OCI-M2 (cell line): ENCODE measurements at regions not wholly inside any gene's neighbourhood (a gene's known extent, or its start where the extent isn't known, plus 50 kb on each side); places are given as distances from the start of the nearest gene placed in this dataset.
"Not testable (repeated sequence)": the region's sequence is repeated elsewhere in the genome, so short reads cannot be mapped to it uniquely, and the experiment has no call there.

Experiments
- DNase-seq: peaks from one replicate; lab custom pipeline; 2025; ENCODE audit not compliant: unreplicated experiment; lab: John Stamatoyannopoulos, UW

DNA sequence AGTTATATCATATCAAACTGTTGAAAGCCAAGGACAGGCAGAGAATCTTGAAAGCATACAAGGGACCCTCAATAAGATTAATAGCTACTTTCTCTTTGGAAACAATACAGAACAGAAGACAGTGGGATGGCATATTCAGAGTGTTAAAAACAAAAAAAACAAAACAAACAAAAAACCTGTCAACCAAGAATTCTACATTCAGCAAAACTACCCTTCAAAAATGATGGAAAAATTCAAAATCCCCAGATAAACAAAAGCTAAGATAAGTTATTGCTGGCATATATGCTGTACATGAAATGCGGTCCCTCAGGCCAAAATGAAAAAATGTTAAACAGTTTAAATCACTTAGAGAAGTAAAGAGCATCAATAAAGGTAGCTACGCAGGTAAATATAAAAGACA, 425.1 kb downstream of the ACTL7B start:
- DNase-seq, result no peak

DNA sequence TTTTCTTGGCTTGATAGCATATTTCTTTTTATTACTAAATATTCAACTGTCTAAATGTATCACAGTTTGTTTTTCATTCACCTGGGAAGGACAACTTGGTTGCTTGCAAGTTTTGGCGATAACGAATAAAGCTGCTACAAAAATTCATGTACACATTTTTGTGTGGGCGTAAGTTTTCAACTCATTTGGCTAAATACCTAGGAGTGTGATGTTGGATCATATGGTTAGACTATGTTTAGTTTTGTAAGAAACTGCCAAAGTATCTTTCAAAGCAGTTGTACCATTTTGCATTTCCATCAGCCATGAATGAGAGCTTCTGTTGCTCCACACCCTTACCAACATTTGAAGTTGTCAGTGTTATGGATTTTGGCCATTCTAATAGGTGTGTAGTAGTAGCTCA, 428.0 kb downstream of the ACTL7B start:
- DNase-seq, result no peak

DNA sequence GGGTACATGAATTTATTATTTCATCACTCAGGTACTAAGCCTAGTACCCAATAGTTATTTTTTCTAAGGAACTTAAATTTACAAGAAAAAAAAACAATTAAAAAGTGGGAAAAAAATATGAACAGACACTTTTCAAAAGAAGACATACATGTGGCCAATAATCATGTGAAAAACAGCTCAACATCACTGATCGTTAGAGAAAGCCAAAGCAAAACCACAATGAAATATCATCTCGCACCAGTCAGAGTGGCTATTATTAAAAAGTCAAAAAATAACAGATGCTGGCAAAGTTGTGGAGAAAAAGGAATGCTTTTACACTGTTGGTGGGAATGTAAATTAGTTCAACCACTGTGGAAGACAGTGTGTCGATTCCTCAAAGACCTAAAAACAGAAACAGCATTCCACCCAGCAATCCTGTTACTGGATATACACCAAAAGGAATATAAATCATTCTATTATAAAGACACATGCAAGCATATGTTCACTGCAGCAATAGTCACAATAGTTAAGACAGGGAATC, 429.3 kb downstream of the ACTL7B start:
- DNase-seq, result not testable (repeated sequence)

DNA sequence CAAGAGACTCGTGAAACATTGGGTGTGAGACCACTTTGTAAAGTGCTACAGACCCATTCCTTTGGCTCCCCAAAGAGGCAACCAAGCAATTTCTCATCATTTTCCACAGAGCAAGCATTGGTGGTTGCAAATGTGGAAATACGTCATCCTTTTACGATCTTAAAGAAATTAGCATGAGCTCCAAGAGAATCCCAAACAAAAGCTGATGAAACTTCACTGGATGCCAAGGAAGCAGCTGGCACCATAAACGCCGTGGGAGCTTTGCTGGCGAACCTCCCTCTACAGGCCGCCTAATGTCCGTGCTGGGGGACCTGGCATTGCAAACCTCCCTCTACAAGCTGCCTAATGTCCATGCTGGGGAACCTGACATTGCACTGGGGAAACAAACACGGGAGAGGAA, 432.4 kb downstream of the ACTL7B start:
- DNase-seq, result no peak

DNA sequence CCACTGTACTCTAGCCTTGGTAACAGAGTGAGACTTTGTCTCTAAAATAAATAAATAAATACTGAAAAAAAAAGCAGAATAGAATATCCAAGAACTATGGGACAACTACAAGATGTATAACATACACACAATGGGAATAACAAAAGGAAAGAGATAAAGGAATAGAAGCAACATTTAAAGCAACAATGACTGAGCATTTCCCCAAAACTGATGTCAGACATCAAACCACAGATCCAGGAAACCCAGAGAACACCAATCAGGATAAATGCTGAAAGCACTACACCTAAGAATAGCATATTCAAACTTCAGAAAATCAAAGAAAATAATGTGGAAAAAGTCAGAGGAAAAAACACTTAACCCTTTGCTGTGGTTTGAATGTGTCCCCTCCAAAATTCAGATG, 436.4 kb downstream of the ACTL7B start:
- DNase-seq, result no peak

DNA sequence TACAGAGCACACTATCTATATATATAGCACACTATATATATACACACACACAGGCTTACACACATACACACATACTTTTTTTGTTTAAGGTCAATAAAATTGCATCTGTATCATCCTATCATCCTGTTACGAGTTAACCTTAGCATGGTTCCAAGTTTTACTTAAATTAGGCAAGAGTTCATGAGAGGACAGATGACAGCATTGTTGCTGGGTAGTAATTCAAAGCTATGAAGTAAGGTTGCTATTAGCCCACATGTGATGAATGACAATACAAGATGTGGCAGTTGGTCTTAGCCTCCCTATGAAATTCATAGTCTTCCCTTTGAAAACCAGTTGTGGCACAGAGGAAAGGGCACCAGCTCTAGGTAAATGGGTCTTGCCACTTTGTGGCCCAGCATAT, 438.1 kb downstream of the ACTL7B start:
- DNase-seq, result no peak

DNA sequence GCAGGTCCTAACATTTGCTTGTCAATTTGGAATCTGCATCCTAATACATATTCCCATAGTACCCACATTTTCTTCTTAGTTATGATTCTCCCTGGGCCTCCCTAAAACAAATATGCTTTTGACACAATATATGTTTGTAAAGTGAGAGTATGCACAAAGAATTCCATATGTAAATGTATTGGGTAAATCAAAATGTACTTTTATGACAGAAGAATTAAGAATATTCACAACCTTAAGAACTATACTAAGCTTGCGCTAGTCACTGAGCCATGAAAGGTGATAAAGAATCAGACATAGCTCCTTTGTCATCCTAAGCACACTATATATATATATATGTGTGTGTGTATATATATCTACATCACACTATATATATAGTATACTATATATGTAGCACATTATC, 438.5 kb downstream of the ACTL7B start:
- no peak for DNase-seq

DNA sequence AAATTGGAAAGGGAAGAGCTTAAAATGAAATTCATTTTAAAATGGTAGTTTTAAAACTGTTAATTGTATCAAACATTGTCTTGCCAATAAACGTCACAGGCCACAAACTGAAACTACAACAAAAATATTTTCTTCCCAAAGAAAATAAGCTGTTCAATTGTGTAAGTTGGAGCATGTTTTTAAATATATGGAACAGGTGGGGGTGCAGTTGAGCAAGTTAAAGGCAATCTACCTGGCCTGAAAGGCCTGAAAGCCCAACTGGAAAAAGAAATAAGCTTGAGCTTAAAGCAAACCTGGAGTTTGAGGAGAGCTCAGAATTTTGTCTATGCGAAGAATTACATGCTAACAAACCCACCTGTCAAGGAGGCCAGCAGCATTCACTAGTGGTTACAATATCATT, 439.5 kb downstream of the ACTL7B start:
- no peak for DNase-seq

DNA sequence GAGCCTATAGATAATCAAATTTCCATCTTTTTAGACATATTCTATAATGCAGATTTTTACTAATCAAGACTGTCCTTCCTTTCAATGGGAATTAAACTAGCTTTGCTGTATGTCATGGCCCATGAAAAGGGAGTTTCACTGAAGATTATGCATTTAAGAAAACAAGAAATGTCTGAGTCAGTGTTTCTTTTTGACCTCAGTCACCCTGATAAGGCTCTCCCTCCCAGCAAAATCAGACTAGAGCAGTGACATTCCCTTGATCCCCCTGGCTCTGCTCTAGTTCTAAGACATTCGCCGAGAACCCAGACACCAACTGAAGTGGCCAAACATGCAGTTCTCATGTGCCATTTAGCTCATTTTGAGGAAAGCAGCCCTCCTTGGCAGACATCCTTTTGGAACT, 442.0 kb downstream of the ACTL7B start:
- DNase-seq, result no peak

DNA sequence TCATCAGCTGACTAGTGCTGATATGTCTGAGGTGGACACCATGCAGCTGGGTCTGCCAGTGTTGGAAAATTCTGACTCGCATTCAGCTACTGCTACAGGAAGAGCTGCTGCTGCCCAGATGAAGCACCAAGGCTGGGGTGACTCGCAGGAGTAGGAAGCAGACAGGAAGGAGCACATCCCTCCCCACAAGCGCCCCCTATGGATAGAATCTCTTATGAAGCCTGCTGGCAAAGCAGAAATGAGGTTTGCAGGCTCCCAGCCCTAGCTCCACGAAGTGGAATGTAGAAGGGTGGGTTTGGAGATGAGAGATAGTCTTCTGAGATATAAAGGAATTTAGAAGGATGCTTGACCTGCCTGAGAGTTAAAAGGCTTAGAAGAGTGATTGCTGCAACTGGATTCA, 443.0 kb downstream of the ACTL7B start:
- no peak for DNase-seq

DNA sequence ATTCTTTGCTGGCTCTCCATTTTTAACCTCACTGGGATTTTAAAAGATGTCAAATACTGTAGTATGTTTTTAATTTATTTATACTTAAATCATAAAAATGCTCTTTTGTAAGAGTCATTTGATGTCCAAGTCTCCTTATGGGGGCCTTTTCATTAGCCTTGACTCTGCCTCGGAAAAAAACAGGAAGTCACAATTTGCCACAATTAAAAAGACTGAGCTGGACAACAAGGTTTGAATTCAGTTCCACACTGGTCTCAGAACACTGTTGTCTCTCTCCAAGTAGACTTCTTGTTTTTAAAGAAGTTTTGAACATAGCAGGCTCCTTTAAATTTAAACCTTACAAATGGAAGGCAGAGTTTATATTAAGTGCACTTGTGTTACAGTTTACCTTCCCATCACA, 444.2 kb downstream of the ACTL7B start:
- no peak for DNase-seq

DNA sequence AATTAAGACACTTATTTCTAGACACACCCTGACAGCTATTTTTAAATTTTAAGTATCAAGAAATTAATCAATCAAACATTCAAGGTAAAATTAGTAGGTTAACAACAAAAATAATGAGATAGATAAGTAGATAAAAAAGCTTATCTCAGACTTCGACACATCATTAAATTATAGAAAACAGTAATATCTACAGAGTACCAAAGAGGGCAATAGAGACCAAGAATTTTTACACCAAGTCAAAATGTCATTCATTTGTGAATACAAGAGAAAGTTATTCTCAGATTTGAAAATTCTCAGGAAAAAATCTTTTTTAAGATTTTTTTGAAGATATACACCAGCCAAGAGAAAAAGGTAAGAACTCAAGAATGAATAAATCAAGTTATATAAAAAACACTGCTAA, 445.6 kb downstream of the ACTL7B start:
- DNase-seq, result no peak

DNA sequence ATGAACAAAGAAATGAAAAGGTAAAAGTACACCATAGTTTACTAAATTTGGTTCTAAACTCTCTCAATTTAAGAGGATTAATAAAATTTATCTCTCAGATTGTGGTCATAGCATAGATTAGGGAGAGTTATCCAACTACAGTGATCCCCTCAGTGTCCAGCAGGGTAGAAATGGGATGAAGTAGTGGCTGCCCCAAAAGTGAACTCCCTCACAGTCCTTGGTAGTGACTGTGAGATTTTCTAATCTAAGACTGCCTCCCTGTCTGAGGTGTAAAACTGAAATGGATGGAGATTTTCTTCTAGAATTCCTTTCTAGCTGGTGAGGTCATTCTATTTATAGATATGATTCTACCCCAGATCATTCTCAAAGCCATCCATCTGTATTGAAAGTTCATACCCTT, 455.5 kb downstream of the ACTL7B start:
- DNase-seq, result no peak

DNA sequence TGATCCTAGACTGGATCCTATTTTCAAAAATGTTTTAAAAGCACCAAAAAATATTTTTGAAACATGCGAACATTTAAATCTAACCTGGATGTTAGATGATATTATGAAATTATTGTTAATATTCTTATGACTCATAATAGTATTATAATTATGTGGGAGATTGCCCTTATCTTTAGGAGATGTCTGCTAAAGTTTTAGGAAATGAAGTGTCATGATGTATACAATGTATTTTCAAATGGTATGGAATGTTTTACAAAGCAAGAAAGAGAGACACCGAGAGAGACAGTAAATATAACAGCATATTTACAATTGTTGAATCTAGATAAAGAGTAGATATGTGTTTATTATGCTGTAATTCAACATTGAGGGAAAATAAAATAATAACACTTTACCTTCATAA, 455.9 kb downstream of the ACTL7B start:
- DNase-seq, result no peak

DNA sequence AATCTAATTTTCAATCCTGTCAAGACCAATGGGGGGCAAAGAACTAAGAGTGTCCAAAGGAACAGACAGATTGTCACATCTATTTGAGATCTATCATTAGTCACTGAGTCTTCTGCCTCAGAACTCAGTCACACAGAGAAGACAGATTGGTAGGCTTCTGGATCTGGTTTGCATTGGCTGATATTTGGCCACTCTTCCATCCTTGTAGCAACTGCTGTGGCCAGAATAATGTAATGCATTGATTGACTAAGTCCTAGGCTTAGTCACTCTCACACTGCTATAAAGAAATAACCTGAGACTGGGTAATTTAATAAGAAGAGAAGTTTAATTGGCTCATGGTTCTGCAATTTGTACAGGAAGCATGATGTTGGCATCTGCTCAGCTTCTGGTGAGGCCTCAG, 458.5 kb downstream of the ACTL7B start:
- DNase-seq, result no peak

DNA sequence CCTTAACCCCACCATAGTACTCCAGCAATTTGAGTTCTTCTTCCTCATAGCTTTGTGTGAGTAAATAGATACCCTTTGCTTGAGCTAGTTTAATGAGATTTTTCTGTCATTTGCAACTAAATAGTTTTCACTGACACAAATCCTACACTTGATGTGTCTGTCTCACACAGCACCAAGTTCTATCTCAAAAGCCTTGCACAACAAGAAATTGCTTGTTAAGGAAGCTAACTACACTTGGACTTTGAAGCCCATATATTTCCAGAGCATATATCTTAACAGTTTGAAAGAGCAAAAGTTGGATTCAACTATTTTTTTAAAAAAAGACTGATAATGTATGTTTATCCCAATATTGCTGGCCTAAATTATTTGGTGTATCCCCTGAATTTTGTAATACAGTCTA, 459.2 kb downstream of the ACTL7B start:
- no peak for DNase-seq

DNA sequence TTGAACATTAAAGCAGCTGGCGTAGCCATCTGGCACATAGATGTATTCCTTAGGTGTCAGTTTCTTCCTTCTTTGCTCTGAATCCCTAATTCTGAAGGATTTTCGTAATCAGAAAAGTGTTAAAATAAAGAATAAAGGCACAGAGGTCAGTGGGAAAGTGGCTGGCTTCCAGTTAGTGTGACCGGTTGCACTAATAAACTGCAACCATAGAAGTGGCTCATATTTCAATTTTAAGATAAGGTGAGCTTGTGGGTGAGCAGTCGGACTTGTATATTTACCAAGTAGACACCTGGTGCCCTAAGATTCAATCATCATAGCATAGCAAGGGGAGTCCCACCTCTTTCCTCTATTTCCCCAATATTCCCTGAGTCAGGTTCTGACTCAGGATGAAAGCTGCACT, 459.6 kb downstream of the ACTL7B start:
- no peak for DNase-seq

DNA sequence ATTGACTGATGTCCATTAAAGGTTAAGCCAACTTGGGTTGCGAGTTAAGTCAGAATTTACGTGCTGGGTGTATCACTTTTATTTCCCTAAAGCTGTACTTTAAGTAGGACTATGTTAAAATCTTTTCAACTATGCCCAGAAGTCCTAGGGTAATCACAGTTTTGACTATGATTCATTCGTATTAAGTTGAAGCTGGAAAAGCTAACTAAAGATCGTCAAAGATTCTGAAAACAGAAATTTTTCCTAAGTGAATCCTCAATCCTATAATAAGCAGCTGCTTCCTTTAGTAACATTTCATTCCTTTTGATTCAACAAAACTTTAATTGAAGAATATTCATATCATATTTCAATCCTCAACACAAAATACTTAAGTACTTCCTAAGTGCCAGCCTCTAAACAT, 460.4 kb downstream of the ACTL7B start:
- DNase-seq, result no peak

DNA sequence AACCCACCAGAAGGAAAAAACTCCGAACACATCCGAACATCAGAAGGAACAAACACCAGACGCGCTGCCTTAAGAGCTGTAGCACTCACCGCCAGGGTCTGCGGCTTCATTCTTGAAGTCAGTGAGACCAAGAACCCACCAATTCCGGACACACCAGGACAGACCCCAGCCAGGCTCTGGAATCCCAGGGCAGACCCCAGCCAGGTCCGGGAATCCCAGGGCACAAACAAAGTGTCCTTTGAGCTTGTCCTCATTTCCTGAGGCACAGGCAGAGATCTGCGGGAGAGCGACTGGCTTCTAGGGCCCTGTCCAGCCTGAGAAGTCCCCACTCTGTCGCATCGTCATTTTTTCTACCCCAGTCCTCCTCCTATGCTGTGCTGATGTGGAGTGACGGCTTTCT, 461.1 kb downstream of the ACTL7B start:
- no peak for DNase-seq

DNA sequence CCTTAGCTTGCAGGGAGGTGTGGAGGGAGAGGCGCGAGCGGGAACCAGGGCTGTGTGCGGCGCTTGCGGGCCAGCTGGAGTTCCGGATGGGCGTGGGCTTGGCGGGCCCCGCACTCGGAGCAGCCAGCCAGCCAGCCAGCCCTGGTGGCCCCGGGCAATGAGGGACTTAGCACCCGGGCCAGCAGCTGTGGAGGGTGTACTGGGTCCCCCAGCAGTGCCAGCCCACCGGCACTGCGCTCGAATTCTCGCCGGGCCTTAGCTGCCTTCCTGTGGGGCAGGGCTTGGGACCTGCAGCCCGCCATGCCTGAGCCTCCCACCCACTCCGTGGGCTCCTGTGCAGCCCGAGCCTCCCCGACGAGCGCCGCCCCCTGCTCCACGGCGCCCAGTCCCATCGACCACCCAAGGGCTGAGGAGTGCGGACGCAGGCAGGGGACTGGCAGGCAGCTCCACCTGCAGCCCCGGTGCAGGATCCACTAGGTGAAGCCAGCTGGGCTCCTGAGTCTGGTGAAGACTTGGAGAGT, 462.2 kb downstream of the ACTL7B start:
- DNase-seq, result not testable (repeated sequence)

DNA sequence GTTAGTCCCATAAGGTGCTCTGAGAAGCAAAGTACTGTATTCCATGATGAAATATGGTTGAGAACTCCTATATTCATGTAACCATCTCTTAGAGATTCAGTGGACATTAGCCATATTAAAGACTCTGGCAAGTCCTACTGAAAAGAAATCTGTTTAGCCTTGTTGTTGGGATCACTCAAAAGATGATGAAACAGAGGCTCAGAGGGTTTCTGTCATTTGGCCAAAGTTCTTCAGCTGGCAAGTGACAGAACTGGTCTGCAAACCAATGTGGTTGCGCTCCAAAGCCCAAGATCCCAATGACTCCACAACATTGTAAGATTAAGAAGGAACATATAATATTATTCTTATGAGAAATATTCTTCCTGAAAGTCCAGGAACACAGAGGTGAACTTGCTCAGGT, 462.9 kb downstream of the ACTL7B start:
- no peak for DNase-seq

DNA sequence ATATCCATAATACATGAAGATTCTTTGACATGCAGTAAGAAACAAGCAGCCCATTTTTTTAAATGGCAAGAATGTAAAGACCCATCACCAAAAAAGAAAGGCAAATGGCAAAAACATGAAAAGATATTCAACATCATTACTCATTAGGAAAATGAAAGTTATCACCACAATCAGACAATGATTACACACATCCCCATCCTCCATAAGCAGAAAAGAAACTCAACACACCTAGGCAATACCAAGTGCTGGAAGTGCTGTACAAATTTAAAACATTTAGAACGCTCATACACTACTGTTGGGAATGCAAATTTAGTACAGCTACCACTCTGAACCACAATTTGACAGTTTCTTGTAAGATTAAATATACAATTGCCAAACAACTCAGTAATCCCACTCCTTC, 466.7 kb downstream of the ACTL7B start:
- no peak for DNase-seq

DNA sequence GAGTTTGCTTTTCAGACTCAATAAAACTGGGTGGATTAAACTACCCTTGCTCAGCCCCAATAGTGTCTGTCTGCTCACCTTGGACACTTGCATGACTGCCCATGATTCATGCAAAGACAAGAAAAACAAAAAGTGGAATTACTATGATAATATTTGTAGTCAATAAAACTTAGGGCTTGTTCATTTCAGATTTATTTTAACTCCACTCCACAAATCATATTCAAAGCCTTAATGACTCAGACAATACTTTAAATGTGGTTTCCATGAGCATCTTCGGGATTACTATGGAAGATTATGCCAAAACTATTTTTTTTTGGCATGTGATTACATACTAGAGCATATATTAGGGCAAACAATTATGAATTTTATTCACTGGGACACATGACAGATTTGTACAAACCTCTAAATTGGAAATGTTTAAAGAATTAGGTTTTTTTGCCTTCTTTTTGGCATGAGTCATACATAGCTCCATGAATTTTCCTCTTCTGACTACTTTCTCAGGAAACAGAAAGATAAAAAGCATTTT, 468.9 kb downstream of the ACTL7B start:
- DNase-seq, result no peak

DNA sequence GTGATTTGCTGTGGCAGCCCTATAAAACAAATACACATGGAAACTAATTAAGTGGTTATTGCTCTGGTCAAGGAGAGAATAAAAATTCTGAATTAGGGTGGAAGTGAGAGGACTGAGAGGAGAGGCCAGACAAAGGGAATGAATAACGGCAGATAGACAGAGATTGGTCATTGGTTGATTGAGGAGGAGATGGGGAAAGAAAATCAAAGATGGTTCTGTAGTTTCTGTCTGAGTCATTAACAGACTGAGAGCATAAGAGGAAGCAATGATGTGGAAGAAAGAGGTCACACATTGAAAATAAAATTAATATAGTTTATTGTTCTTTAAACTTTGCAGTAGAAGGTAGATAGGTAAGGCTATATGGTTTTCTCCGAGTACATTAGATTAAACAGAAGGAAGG, 469.8 kb downstream of the ACTL7B start:
- DNase-seq, result no peak
